VCaP (cell line): ENCODE measurements at regions not wholly inside any gene's neighbourhood (a gene's known extent, or its start where the extent isn't known, plus 50 kb on each side); places are given as distances from the start of the nearest gene placed in this dataset.

Experiments
- H3K27ac ChIP-seq: fragments of 450-650 bp; 2 replicates; pipeline ENCODE4 v1.5.1; 2017
- CTCF ChIP-seq: fragments of 450-650 bp; conservative IDR thresholded peaks from 2 replicates; pipeline ENCODE4 v1.5.1; 2017; ENCODE audit warnings: mild to moderate bottlenecking, moderate library complexity

GRCh38 chr2:140002110-140002509 is 1221.9 kb upstream of the NXPH2 start:
- no peak overlapping the region for H3K27ac ChIP-seq
- TF ChIP-seq CTCF: no peak

GRCh38 chr2:139992711-139993345 is 1212.6 kb upstream of the NXPH2 start:
- no peak for TF ChIP-seq CTCF
- no peak overlapping the region for H3K27ac ChIP-seq

GRCh38 chr2:139992078-139992477 is 1211.9 kb upstream of the NXPH2 start:
- TF ChIP-seq CTCF: no peak
- H3K27ac ChIP-seq: no peak overlapping the region

GRCh38 chr2:139990646-139991335 is 1210.6 kb upstream of the NXPH2 start:
- no peak for TF ChIP-seq CTCF

GRCh38 chr2:139969323-139969722 is 1189.1 kb upstream of the NXPH2 start:
- no peak overlapping the region for H3K27ac ChIP-seq
- TF ChIP-seq CTCF: no peak

More at GRCh38 chr2:139990646-139991335, 1210.6 kb upstream of the NXPH2 start:
- no peak overlapping the region for H3K27ac ChIP-seq

GRCh38 chr2:139968588-139968987 is 1188.4 kb upstream of the NXPH2 start:
- no peak overlapping the region for H3K27ac ChIP-seq
- no peak for TF ChIP-seq CTCF

- no peak overlapping the region for H3K27ac ChIP-seq
- no peak for TF ChIP-seq CTCF
Measured at GRCh38 chr2:139967665-139968064, 1187.5 kb upstream of the NXPH2 start.
